Vagina (tissue), 2 donors: ENCODE measurements at regions not wholly inside any gene's neighbourhood (a gene's known extent, or its start where the extent isn't known, plus 50 kb on each side); places are given as distances from the start of the nearest gene placed in this dataset.

Source experiments
- DNase-seq, 2 donors: peaks; one replicate each; pipeline ENCODE4 v3.0.0-alpha.2; 2017; ENCODE audit errors: extremely low spot score in 2 of 2
- H3K27ac ChIP-seq: fragments of 200-600 bp; sonication (generic); one replicate; pipeline ENCODE4 v1.5.1; 2019
- H3K27me3 ChIP-seq: fragments of 200-600 bp; sonication (generic); one replicate; pipeline ENCODE4 v1.5.1; 2019
- H3K36me3 ChIP-seq, 2 donors: fragments of 200-600 bp; sonication (generic); one replicate each; pipeline ENCODE4 v1.5.1; 2017 to 2019
- H3K4me1 ChIP-seq: fragments of 200-600 bp; sonication (generic); one replicate; pipeline ENCODE4 v1.5.1; 2019
- H3K4me3 ChIP-seq, 2 donors: fragments of 200-600 bp; sonication (generic); 1 replicate in 1 of 2; 2 replicates in 1 of 2; pipeline ENCODE4 v1.5.1; 2016 to 2019
- H3K9me3 ChIP-seq: fragments of 200-600 bp; sonication (generic); one replicate; pipeline ENCODE4 v1.5.1; 2019
- CTCF ChIP-seq, 3 experiments: fragments of 450-650 bp in 2 of 3; fragments of 200-600 bp in 1 of 3; sonication (generic) in 1 of 3; IDR thresholded peaks; one replicate each; pipeline ENCODE4 v1.5.1; 2017 to 2019; ENCODE audit warnings: antibody characterized with exemption in 3 of 3, mild to moderate bottlenecking in 2 of 3, moderate library complexity in 2 of 3
- POLR2A ChIP-seq, 2 donors: fragments of 450-650 bp; IDR thresholded peaks; one replicate each; pipeline ENCODE4 v1.6.1; 2017; ENCODE audit warnings: antibody characterized with exemption in 2 of 2, mild to moderate bottlenecking in 2 of 2, moderate library complexity in 2 of 2
- POLR2AphosphoS5 ChIP-seq, 2 donors: sonication (generic); formaldehyde crosslinking; IDR thresholded peaks; one replicate each; pipeline ENCODE4 v1.9.0; 2017; ENCODE audit warnings: antibody characterized with exemption in 2 of 2, mild to moderate bottlenecking in 2 of 2, low read depth in 1 of 2; ENCODE audit not compliant: insufficient read depth in 1 of 2
- intact Hi-C: fragments of 100-400 bp; cut with DNase I; formaldehyde crosslinking; loops from one replicate; pipeline ENCODE4 v1.15.1; 2023

DNA sequence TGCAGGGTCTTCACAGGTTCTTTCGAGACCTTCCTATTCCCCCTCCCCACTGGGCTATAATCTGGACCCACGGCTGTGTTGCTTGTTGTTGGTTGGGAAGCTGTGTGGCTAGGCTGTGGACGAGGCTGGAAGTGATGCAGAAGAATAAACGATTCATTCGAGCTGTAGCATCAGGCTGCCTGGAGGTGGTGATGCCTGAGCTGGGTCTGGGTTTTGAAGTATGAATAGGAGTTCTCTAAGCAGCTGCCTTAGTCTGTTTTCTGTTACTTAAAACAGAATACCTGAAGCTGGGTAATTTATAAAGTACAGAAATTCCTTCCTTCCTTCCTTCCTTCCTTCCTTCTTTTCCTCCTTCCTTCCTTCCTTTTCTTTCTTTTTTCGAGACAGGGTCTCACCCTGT lies 126.5 kb upstream of the ZEB1 start:
- H3K27me3 ChIP-seq, result no peaks in the 10 kb centered on the region
- no peak for DNase-seq
- no peak overlapping the region for H3K27ac ChIP-seq
- H3K9me3 ChIP-seq, result no peaks in the 10 kb centered on the region
- no peaks in the 10 kb centered on the region for H3K36me3 ChIP-seq
- intact Hi-C loops, result no loop called here
- TF ChIP-seq POLR2A (IDR thresholded peaks at IDR 0.05), result no peak
- no peak for TF ChIP-seq CTCF (IDR thresholded peaks at IDR 0.05)
- no peak overlapping the region for H3K4me3 ChIP-seq
- no peaks in the 10 kb centered on the region for H3K4me1 ChIP-seq

GRCh38 chr10:31194986-31195385 lies 124.0 kb upstream of the ZEB1 start:
- no peak overlapping the region for H3K27ac ChIP-seq
- no peaks in the 10 kb centered on the region for H3K4me1 ChIP-seq
- no peaks in the 10 kb centered on the region for H3K27me3 ChIP-seq
- intact Hi-C loops, result no loop called here
- TF ChIP-seq CTCF (IDR thresholded peaks at IDR 0.05), result no peak
- TF ChIP-seq POLR2A (IDR thresholded peaks at IDR 0.05), result no peak
- TF ChIP-seq POLR2AphosphoS5 (IDR thresholded peaks at IDR 0.05; ENCODE audit: insufficient read depth in 1 of 2, low read depth in 1 of 2), result no peak
- no peaks in the 10 kb centered on the region for H3K9me3 ChIP-seq
- no peak overlapping the region for H3K4me3 ChIP-seq
- H3K36me3 ChIP-seq, result no peaks in the 10 kb centered on the region
- no peak for DNase-seq

DNA sequence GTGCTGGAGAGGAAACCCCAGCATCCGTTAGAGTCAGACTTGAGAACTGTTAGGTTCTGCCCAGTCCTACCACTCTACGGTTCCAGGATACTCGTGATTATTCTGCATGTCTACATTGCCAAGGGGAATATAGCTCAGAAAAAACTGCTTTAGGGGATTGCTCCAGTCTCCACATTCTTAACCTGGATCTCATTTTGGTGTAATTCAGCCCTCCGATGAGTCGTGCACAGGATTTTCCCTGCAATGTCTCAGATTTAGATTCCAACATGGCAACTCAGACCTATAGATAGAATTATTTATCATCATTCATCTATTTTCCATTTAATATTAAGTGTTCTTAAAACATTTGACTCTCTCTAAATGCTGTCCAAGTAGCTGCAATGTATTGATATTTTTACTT lies 121.1 kb upstream of the ZEB1 start:
- Histone ChIP-seq H3K9me3 (no peaks in the 10 kb centered on the region), H3K36me3 (no peaks in the 10 kb centered on the region), H3K27ac (no peak overlapping the region), H3K4me3 (no peak overlapping the region), H3K4me1 (no peaks in the 10 kb centered on the region), H3K27me3 (no peaks in the 10 kb centered on the region)
- no peak for DNase-seq
- TF ChIP-seq CTCF (IDR thresholded peaks at IDR 0.05) (no peak), POLR2AphosphoS5 (IDR thresholded peaks at IDR 0.05; ENCODE audit: insufficient read depth in 1 of 2, low read depth in 1 of 2) (no peak), POLR2A (IDR thresholded peaks at IDR 0.05) (no peak)
- intact Hi-C loops, result no loop called here

DNA sequence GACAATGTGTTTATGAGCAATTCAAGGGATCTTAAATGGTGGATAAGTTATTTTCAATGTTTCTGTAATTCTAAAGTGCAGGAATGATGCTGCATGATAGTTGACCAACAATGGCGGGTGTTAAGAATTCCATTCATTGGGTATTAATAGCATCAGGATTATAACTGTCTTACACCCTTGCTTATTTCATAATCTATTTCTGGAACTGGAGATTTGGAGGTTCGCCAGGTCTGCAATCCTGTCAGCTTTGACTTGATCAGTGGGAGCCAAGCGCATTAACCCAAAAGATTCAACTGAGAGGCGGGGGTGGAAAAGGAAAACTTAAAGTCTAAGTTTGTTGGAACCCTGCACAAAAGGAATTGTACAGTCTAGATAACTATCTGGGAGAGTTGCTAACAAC lies 114.9 kb upstream of the ZEB1 start:
- no peaks in the 10 kb centered on the region for H3K4me1 ChIP-seq
- H3K9me3 ChIP-seq, result no peaks in the 10 kb centered on the region
- H3K4me3 ChIP-seq, result no peak overlapping the region
- TF ChIP-seq CTCF (IDR thresholded peaks at IDR 0.05) (no peak), POLR2A (IDR thresholded peaks at IDR 0.05) (no peak), POLR2AphosphoS5 (IDR thresholded peaks at IDR 0.05; ENCODE audit: insufficient read depth in 1 of 2, low read depth in 1 of 2) (no peak)
- no peaks in the 10 kb centered on the region for H3K27me3 ChIP-seq
- no peak for DNase-seq
- intact Hi-C loops, result no loop called here
- H3K27ac ChIP-seq, result no peak overlapping the region
- H3K36me3 ChIP-seq, result no peaks in the 10 kb centered on the region

DNA sequence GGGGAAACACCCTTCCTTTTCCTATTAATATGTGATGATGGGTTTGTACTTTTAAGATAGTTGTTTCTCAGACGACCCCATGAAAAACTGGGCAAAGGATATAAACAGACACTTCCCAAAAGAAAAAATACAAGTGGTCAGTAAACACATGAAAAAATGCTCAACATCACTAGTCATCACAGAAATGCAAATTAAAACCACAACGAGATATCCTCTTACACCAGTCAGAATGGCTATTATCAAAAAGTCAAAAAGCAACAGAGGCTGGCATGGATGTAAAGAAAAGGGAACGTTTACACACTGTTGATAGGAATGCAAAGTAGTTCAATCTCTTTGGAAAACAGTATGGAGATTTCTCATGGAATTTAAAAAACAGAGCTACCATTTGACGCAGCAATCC lies 111.4 kb upstream of the ZEB1 start:
- no peaks in the 10 kb centered on the region for H3K4me1 ChIP-seq
- H3K27me3 ChIP-seq, result no peaks in the 10 kb centered on the region
- H3K27ac ChIP-seq, result no peak overlapping the region
- intact Hi-C loops, result no loop called here
- no peaks in the 10 kb centered on the region for H3K36me3 ChIP-seq
- DNase-seq, result no peak
- TF ChIP-seq CTCF (IDR thresholded peaks at IDR 0.05), result no peak
- TF ChIP-seq POLR2A (IDR thresholded peaks at IDR 0.05), result no peak
- H3K9me3 ChIP-seq, result no peaks in the 10 kb centered on the region
- H3K4me3 ChIP-seq, result no peak overlapping the region
